HL-60 (cell line): ENCODE measurements at regions not wholly inside any gene's neighbourhood (a gene's known extent, or its start where the extent isn't known, plus 50 kb on each side); places are given as distances from the start of the nearest gene placed in this dataset.

Experiments used
- CTCF ChIP-seq: IDR thresholded peaks from one replicate; pipeline ENCODE4 v1.5.1; 2011; ENCODE audit warnings: low read length, control low read depth, inconsistent platforms; ENCODE audit not compliant: insufficient read depth
- POLR2AphosphoS5 ChIP-seq: IDR thresholded peaks from 2 replicates; pipeline ENCODE4 v1.6.1; 2012; ENCODE audit warnings: low read depth

DNA sequence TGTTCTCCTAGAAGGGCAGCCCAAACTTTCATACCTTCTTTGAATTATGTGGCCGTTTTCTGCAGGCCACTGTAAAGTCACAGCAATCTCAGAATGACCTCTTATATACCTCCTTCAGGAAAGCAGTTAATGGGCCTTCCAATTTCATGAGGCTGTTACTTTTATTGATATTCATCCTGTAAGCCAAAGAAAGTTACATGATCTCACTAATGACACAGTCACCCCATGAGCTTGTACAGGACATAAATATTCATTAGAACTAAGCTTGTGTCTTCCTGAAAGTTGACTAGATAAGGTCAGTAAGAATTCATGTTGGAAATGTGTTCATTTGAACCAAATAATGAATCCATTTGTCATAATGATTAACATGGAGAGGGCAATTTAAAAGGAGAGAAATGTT, 283.1 kb upstream of the NWD2 start:
- TF ChIP-seq CTCF, result no peak
- no peak for TF ChIP-seq POLR2AphosphoS5
